Lower lobe of right lung (tissue), 2 donors: ENCODE measurements at regions not wholly inside any gene's neighbourhood (a gene's known extent, or its start where the extent isn't known, plus 50 kb on each side); places are given as distances from the start of the nearest gene placed in this dataset.

Source experiments
- ATAC-seq, 2 donors: fragments of 200-7000 bp; cut with Tn5 transposase; one replicate each; pipeline ENCODE4 v1.9.1; 2020 to 2022; ENCODE audit warnings: mild to moderate bottlenecking in 2 of 2, moderate library complexity in 2 of 2
- DNase-seq: peaks from one replicate; pipeline ENCODE4 v3.0.0-alpha.2; 2020
- H3K27ac ChIP-seq: fragments of 200-600 bp; one replicate; pipeline ENCODE4 v1.8.0; 2022
- H3K27me3 ChIP-seq: fragments of 200-600 bp; one replicate; pipeline ENCODE4 v1.8.0; 2022; ENCODE audit warnings: low read depth
- H3K36me3 ChIP-seq: fragments of 200-600 bp; one replicate; pipeline ENCODE4 v1.8.0; 2022; ENCODE audit warnings: mild to moderate bottlenecking
- H3K4me1 ChIP-seq: fragments of 200-600 bp; one replicate; pipeline ENCODE4 v1.8.0; 2022
- H3K4me3 ChIP-seq: fragments of 200-600 bp; one replicate; pipeline ENCODE4 v1.8.0; 2022; ENCODE audit warnings: mild to moderate bottlenecking
- H3K9me3 ChIP-seq: fragments of 200-600 bp; one replicate; pipeline ENCODE4 v1.8.0; 2022
- intact Hi-C: fragments of 100-400 bp; cut with DNase I; formaldehyde crosslinking; loops from one replicate; pipeline ENCODE4 v1.11.0; 2022
- TF ChIP-seq, protein P1 (sequence below): fragments of 200-600 bp; IDR thresholded peaks from one replicate; pipeline ENCODE4 v1.8.0; 2022; ENCODE audit warnings: antibody characterized with exemption, mild to moderate bottlenecking
- donor health status: DM: no; HTN: yes; CAD: no; lungs with severe emphysema.

GRCh38 chr6:14226051-14226660 lies 108.6 kb downstream of the CD83 start:
- TF ChIP-seq, protein P1, sequence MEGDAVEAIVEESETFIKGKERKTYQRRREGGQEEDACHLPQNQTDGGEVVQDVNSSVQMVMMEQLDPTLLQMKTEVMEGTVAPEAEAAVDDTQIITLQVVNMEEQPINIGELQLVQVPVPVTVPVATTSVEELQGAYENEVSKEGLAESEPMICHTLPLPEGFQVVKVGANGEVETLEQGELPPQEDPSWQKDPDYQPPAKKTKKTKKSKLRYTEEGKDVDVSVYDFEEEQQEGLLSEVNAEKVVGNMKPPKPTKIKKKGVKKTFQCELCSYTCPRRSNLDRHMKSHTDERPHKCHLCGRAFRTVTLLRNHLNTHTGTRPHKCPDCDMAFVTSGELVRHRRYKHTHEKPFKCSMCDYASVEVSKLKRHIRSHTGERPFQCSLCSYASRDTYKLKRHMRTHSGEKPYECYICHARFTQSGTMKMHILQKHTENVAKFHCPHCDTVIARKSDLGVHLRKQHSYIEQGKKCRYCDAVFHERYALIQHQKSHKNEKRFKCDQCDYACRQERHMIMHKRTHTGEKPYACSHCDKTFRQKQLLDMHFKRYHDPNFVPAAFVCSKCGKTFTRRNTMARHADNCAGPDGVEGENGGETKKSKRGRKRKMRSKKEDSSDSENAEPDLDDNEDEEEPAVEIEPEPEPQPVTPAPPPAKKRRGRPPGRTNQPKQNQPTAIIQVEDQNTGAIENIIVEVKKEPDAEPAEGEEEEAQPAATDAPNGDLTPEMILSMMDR = no peak
- Histone ChIP-seq H3K36me3 (no peaks in the 10 kb centered on the region), H3K9me3 (peaks cover 4% of the 10 kb centered on the region), H3K4me1 (peaks cover 4% of the 10 kb centered on the region), H3K27me3 (peaks cover 3% of the 10 kb centered on the region), H3K4me3 (no peak overlapping the region), H3K27ac (no peak overlapping the region)
- DNase-seq (no peak), ATAC-seq (no peak)
- intact Hi-C loops = no loop called here

GRCh38 chr6:14228571-14228970 lies 111.0 kb downstream of the CD83 start:
- intact Hi-C loops = no loop called here
- ATAC-seq (no peak), DNase-seq (no peak)
- peaks cover 4% of the 10 kb centered on the region for H3K9me3 ChIP-seq
- H3K36me3 ChIP-seq = no peaks in the 10 kb centered on the region
- no peaks in the 10 kb centered on the region for H3K27me3 ChIP-seq
- H3K27ac ChIP-seq = no peak overlapping the region
- TF ChIP-seq, protein P1 = no peak
- peaks cover 4% of the 10 kb centered on the region for H3K4me1 ChIP-seq
- H3K4me3 ChIP-seq = no peak overlapping the region

DNA sequence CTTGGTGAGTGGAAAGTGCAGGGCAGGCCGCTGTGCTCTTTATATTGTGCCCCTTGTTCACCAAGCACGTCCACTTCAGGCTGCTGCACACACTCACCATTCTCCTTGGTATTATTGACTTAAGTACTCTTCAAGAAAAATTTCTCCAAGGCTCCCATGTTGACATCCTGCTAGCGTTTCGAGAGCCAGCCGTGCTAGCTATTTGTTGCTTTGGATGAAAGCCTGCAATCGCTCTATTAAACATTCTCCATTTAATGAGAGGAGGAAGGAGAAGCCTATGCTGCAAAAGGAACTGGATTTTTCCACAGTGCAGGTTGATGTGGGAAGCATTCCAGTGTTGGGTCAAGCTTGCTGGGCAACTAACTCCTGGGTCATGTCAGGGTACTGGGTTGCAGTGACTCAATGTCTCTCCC lies 113.5 kb downstream of the CD83 start:
- DNase-seq (peak; percentile 78), ATAC-seq (peak; percentile 89 to 96)
- peak overlapping the region; percentile 26 for H3K27ac ChIP-seq
- peaks cover 4% of the 10 kb centered on the region for H3K4me1 ChIP-seq
- no peaks in the 10 kb centered on the region for H3K27me3 ChIP-seq
- intact Hi-C loops = no loop called here
- TF ChIP-seq, protein P1 = no peak
- no peak overlapping the region for H3K4me3 ChIP-seq
- H3K36me3 ChIP-seq = no peaks in the 10 kb centered on the region
- H3K9me3 ChIP-seq = peaks cover 2% of the 10 kb centered on the region

GRCh38 chr6:14231501-14232280 lies 114.1 kb downstream of the CD83 start:
- DNase-seq (no peak), ATAC-seq (no peak)
- intact Hi-C loops = no loop called here
- Histone ChIP-seq H3K27ac (peak overlapping the region; percentile 26), H3K4me1 (peaks cover 4% of the 10 kb centered on the region), H3K36me3 (no peaks in the 10 kb centered on the region), H3K27me3 (no peaks in the 10 kb centered on the region), H3K4me3 (no peak overlapping the region), H3K9me3 (no peaks in the 10 kb centered on the region)
- TF ChIP-seq, protein P1 = no peak

GRCh38 chr6:14232889-14233288 lies 115.3 kb downstream of the CD83 start:
- H3K9me3 ChIP-seq = no peaks in the 10 kb centered on the region
- no peak overlapping the region for H3K27ac ChIP-seq
- TF ChIP-seq, protein P1 = no peak
- no peak for ATAC-seq
- no peaks in the 10 kb centered on the region for H3K27me3 ChIP-seq
- no peaks in the 10 kb centered on the region for H3K36me3 ChIP-seq
- intact Hi-C loops = no loop called here
- no peak overlapping the region for H3K4me3 ChIP-seq
- no peak for DNase-seq
- peaks cover 4% of the 10 kb centered on the region for H3K4me1 ChIP-seq
